NCI-H2196 (cell line): ENCODE measurements at regions not wholly inside any gene's neighbourhood (a gene's known extent, or its start where the extent isn't known, plus 50 kb on each side); places are given as distances from the start of the nearest gene placed in this dataset.
"Not testable (repeated sequence)": the region's sequence is repeated elsewhere in the genome, so short reads cannot be mapped to it uniquely, and the experiment has no call there.

ENCODE experiments used
- DNase-seq: peaks from one replicate; lab custom pipeline; 2025; ENCODE audit not compliant: unreplicated experiment; lab: John Stamatoyannopoulos, UW

DNA sequence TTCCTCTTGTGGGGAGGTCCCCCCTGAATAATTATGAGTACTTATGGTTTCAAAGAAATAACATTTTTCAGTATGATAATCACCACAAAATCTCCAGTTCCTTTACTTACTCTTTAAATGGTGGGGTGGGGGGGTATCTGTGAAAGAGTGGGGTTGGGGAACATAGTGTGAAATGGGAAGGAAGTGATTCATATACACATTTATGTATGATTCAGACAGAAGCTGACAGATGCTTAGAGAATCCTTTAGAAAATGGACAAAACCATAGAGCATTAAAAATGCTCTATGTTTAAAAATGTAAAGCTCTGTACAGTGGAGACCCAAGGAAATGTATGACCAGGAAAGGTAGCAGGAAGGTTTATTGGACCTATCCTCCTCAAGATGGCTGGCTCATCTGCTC is 267.5 kb upstream of the GRIA1 start:
- no peak for DNase-seq

DNA sequence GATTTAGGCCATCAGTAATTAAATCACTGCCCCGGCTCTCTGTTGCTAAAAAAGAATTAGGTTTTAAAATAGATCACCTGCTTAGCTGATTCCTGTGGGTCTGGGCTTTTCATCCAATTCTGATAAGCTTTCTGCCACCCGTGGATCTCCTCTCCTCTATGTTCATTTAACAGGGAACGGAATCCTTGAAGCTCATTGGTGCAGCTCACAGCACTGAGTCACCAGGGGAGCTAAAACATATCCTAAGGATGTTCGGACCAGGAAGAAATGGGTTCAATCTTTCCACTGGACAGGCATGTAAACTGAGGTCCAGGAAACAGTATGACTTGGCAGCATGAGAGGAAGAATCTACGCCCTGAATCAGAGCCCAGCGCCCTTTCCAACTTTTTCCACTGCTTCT is 267.1 kb upstream of the GRIA1 start:
- no peak for DNase-seq

DNA sequence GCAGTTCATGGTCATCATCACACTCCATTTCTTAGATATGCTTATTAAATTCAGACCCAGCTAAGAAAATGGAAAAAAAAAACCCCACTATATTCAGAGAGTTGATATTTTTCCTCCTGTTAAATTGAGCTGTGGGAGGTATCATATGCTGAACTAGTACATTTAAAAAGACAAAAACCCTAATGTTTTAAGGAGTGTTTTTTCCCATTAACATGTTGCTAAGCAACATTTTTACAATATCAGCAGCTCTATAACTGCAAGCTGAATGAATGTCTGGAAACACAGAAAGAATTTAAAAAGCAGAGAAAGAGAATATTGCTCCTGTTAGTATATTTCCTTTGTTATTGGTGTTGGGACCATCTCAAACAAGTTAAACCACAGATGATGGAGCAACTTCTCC is 265.8 kb upstream of the GRIA1 start:
- no peak for DNase-seq

DNA sequence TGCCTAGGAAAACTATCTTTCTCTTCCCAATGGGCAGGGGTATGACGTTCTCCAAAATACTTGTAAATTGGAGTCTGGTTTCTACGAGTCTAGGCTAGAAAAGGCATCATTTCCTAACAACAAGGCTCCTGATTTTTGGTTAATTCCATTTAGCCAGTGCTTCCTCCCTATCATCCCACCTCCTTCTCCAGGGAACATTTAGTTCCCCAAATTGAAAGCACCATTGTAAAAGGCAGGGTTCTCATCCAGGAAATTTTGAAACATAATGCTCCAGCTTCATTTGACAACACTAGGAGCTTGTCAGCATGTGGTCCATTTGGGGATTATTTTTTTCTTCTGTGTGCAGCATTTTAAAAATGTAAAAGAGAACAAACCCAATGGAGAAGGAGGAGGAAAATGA is 256.5 kb upstream of the GRIA1 start:
- no peak for DNase-seq

DNA sequence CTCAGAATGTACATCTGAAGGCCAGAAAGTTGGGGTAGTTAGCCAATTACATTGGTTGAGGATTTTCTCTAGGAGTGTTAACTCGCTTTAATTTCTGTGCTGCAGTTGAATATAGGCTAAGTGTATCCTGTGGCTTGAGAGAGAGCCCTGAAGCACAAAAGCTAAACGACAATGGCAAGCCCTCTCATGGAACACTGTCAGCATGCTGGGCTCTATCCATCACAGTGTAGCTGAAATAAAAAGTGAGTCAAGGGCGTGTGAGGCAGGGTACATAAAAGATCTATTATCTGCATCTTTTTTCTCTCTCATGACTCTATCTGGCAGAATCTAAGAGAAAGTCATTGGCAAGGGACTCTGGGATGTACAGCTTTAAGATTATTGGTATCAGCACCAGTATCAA is 254.2 kb upstream of the GRIA1 start:
- no peak for DNase-seq

DNA sequence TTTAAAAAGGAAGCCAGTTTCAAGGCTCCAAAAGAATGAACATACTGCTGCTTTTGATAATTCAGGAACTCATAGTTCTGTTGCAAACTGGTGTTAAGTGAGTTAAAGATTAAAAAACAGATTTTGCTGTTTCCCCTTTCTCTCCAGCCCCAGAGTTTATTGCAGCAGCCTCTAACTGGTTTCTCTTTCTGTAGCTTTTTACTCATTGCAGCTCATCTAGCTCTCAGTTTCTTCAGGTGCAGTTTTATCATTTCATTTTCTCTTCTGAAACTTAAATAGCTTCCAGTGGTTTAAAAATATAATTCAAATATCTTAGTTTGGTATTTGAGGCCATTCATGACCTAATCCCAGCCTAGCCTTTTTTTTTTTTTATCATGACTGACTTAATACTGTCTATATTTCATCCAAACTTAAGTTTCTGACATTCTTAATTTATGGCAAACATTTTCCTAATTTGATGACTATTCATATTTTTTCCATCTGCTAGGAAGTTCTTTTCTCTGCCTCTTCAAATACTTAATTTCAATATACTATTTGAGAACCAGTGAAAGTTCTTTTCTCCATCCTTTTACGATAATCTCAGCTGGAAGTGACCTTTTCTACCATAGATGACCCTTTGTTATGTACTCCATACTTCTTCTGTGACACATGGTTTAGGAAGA is 252.7 kb upstream of the GRIA1 start:
- no peak for DNase-seq

DNA sequence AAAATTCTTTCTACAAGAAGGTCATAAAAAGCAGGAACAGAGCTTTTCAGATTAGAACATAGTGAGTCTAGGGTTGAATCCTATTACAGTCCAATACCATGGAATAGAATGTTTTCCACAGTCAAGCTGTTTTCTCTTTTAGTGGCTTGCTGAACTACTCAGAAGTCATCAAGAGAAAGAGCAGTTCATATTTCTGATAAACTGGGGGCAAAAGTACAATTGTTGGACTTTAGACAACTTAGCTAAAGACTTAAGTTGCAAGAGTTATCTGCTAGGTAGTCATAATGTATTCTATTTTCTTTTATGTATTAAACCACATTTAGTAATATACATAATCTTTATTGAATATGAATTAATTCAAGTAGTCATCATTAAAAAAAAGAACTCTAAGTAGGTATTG is 233.1 kb upstream of the GRIA1 start:
- DNase-seq = no peak

DNA sequence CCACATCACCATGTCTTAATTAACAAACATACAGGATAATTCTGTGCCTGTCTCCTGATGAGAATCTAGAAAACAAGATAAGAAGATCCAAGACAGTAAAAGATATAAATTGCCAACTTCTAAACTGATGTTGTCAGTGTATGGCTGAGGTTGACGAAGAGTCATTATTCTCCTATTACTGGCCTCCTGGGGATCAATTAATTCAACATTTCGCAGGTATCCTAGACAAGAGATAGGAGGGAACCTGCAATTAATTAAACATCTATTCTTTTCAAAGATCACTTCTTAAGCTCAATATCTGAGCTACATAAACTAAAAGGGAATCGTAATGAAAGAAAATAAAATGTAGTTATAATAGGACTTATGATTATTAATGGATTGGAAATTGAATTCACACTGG is 232.0 kb upstream of the GRIA1 start:
- DNase-seq = no peak

DNA sequence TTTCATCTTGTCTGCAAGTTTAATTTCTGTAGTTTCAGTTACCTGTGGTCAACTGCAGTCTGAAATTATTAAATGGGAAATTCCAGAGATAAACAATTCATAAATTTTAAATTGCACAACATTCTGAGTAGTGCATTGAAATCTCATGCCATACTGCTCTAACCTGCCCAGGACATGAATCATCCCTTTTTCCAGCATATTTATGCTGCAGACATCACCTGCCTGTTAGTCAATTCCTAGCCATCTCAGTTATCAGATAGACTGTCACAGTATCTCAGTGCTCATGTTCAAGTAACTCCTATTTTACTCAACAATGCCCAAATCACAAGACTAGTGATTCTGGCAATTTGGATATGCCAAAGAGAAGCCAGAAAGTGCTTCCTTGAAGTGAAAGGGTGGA is 223.0 kb upstream of the GRIA1 start:
- no peak for DNase-seq

DNA sequence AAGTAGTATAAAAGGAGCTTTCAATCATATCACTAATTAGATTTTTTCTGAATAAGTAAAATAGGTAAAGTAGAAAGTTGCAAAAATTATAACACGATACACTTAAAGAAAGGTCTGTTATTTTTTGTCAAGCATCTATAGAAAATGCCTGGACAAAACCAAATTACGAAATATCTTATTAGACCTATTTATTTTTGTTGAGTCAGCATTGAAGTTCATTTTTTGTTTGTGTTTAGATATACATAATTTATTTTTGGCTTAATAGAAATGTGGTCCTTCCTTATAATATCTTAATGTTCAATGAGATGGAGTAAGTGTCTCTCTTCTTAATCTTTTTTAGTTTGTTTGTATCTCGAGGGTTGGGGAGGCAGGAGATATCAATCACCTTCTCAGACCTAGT is 214.8 kb upstream of the GRIA1 start:
- DNase-seq = no peak

DNA sequence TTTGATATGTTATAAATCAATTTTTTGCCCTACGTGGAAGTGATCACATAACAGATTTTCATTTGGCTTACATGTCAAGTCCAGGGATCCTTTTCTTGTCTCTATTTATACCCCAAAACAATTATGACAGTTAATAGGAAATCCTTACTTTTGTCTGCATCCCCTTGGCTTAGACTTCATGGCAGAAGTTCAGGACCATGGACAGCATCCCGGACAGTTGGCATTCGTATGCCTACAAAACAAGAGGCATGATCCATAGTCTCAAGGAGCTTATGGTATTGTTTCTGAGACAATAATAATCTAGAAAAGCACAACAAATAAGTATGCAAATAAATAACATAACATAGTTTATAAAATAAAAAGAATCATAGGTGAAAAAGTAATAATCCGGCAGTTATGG is 214.3 kb upstream of the GRIA1 start:
- no peak for DNase-seq

DNA sequence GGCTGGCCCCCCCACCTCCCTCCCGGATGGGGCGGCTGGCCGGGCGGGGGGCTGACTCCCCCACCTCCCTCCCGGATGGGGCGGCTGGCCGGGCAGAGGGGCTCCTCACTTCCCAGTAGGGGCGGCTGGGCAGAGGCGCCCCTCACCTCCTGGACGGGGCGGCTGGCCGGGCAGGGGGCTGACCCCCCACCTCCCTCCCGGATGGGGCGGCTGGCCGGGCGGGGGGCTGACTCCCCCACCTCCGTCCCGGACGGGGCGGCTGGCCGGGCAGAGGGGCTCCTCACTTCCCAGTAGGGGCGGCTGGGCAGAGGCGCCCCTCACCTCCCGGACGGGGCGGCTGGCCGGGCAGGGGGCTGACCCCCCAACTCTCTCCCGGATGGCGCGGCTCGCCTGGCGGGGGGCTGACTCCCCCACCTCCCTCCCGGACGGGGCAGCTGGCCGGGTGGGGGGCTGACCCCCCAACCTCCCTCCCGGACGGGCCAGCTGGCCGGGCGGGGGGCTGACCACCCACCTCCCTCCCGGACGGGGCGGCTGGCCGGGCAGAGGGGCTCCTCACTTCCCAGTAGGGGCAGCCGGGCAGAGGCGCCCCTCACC is 194.1 kb upstream of the GRIA1 start:
- DNase-seq = not testable (repeated sequence)

DNA sequence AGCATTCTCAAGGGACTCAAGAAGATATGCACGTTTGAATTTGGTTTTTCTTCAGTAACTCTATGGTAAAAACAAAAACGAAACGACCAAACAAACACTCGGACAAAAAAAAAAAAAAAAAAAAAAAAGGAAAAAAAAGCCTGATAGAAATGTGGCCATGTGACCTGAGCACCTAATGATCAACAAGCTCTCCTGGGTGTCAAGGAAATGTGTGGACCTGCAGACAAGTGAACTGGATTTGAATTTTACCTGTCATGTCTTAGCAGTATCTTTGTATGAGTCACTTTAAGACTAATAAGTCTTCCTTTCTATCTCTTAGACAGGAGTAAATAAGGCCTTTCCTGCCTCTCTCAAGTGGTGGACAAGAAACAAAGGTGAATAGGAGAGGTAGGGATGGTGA is 190.6 kb upstream of the GRIA1 start:
- DNase-seq = no peak

DNA sequence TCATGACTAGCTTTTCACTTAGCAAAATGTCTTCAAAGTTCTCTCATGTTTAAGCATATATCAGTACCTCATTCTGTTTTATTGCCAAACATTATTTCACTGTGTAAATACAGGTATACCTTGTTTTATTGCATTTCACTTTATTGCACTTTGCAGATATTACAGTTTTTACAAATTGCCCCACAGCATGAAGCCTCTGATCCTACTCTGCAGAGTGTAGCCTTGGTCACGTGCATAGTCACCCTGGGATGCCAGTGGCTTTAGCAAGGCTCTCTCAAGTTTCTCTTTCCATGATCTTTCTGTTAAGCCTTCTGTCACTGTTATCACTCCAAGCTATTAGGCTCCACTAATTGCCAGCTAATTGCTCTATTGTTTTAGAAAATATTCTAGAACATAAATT is 182.2 kb upstream of the GRIA1 start:
- no peak for DNase-seq

DNA sequence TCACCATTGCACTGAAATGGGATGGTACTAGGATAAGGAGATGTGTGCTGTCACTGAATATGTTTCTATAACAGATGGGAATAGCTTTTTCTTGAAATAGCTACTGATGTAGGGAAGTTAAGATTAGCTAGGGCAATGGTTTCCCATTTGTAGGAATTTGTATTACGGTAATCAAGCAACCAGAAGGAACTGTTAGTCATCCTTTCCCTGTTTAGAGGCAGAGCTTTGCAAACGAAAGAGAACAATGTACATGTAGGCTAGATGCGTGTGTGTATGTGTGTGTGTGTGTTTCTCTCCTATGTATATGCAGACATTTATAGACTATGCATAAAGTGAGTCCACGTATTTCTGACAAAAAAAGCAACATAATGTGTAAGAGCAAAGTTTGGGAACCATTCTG is 171.9 kb upstream of the GRIA1 start:
- DNase-seq = no peak

DNA sequence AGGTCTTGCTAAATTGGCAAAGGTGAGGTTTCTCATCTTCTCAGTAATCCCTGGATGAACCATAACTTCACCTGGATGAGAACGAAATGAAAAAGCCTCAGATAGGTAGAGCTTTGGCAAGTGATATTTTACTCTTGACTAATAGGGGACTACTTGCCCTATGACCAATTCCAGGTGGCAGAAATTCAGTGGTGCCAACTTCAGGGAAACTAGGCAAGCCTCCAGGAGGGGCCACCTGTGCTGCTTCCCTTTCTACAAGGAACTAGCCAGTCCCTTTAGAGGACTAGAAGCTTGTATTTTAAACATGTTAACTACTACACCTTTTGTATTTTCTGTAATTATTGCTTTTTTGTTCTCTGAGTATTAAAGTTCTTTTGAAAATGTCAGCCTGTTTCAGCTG is 169.0 kb upstream of the GRIA1 start:
- no peak for DNase-seq

DNA sequence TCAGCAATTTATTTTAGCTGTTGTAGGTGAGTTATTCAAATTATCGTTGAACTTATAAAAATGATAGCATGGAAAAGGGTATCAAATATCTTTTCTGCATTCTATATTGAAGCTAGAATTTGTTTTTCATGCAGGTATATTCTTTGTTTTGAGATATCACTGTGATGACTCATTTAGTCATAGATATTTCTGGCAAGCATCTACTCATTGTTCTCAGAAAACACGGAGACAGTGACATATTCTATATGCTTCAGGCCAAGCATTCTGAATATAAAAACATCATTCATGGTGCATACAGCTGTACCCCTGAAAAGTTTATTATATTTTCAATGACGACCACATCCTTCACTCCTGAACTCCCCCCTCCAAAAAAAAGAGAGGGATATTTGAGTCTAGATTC is 150.3 kb upstream of the GRIA1 start:
- no peak for DNase-seq

DNA sequence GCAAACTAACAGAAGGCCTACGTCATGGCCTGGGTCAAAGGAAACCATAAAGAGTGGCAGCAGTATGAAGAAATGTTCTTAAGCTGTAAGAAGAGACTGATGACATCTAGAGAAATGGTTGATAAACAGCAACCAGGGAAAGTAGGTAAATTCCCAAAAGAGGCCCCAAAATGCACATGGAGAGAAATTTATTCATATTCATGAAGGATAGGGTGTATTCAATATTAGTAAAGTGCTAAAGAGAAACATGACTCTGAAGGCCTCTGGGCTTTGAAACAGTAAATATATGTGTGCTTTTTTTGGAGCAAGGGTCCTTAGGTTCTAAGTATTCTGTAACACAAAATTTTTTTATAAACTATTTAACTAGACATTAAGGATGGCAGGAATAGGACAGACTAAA is 149.7 kb upstream of the GRIA1 start:
- no peak for DNase-seq

DNA sequence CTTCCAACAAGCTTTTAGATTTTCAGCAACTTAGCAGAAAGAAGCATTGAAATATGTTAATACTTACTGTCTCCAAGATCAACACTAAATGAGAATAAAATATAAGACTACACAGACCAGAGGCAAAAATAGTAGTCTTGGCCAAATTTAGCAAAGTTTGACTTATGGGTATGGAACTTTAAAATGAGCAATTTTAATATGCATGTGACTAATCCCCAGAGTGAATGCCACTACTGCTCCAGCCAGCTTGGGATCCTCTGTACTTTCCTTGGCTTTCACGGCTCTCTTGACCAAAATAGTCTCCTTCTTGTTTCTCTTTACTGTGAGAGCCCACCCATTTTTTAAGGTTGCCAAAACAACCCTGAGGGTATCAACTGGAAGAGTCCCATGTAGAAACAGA is 148.0 kb upstream of the GRIA1 start:
- DNase-seq = no peak

DNA sequence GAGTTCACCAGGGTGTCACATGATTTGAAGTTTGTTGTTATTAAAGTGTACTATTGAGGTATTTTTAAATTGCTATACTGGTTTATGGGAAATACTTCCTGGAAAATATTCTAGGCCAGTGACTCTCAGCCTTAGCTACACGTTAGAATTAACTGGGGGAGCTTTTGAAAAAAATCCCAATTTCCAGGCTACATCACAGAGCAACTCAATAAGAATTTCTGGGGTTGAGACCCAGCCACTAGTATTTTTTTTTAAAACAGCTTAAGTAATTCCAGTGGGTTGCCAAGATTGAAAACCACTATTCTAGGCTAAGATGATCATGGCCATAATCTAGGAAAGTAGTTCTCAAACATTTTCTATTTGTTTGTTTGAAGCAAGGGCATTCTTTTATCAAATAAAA is 142.9 kb upstream of the GRIA1 start:
- no peak for DNase-seq

DNA sequence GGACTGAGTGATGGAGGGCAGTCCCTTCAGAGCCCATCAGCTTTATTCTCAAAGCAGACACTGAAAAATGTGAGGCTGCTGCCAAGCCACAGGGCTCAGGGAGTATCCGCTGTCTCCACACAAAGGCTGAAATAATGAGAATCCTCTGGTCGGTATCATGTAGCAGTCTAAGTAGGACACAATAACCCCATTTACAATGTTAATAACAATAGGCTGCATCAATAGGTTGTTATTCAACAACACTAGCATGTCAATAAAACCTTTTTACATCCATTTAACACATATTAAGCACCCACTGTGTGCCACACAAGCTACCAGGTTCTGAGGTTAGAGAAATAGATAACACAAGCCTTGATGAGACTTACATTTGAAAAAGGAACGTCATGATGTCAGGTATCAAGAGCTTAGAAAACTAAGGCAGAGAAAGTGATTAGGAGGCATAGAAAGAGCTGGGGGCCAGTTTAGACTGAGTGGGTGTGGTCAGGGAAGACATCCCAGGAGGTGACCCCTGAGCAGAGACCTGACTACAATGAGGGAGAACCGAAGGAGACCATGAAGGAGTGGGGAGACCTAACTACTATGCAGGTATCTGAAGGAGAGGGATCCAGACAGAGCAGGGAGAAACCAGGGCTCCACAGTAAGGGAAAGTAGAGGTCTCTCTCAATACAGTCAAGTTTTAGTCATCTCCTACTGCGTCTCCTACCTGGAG is 140.1 kb upstream of the GRIA1 start:
- DNase-seq = no peak

DNA sequence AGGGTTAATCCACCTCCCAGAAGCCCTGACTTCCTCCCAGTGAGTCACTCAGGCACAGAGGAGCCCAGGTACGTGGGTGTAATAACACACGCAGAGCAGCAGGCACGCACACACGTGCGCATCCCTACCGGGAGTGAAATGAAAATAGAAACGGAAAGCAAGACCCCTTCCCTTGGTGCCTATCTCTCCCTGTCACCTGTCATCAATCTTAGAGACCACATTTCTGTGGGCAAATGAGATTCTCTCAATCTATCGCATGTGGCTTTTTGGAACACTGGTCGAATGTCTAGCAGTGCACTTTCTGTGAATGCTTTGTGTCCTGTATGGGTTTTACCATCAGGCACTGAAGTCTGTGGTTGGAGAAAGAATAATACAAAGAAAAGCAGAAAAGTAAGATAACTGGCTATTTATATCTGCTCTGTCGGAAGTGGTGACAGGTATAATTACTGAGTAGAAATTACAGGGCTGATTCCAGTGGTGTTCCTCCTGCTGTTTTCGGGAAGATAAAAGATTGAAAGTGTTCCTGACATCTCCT is 137.7 kb upstream of the GRIA1 start:
- no peak for DNase-seq
